ENCODE measurements at regions not wholly inside any gene's neighbourhood (a gene's known extent, or its start where the extent isn't known, plus 50 kb on each side); places are given as distances from the start of the nearest gene placed in this dataset.

DNA sequence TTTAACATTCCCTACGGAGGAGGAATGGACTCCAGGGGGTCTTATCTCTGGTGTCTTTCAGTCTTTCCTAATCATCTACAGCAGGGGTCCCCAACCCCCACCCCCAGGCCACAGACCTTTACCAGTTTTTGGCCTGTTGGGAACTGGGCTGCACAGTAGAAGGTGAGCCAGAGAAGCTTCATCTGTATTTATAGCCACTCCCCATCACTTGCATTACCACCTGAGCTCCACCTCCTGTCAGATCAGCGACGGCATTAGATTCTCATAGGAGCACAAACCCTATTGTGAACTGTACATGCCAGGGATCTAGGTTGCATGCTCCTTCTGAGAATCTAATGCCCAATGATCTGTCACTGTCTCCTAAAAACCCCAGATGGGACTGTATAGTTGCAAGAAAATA, 120.0 kb upstream of the TMTC4 start:
- no peak overlapping the region for H3K9ac ChIP-seq (ENCODE audit: insufficient read depth in 1 of 2, low read depth in 2 of 2, low read length in 2 of 2)
- no peak overlapping the region for H3K4me2 ChIP-seq (ENCODE audit: insufficient read depth, low read length)
- H3K9me3 ChIP-seq (replicated peaks; ENCODE audit: control insufficient read depth, insufficient read depth, low read depth, low read length) = 0 out of 2 replicates have a peak, but pooled peaks cover 2% of the 10 kb centered on the region
- no TSS peak for BruUV-seq (replicated peaks)
- POLR2A ChIA-PET = no interaction called here
- no peaks in the 10 kb centered on the region for H3K4me1 ChIP-seq (replicated peaks in 1 of 2; ENCODE audit: control insufficient read depth in 2 of 2, insufficient read depth in 2 of 2, low read length in 2 of 2)
- no peak for FAIRE-seq
- H3K27me3 ChIP-seq (ENCODE audit: control insufficient read depth in 2 of 2, insufficient read depth in 2 of 2, low read length in 2 of 2) = no peaks in the 10 kb centered on the region
- TF ChIP-seq STAT5A (IDR thresholded peaks at IDR 0.05; ENCODE audit: borderline replicate concordance, low read length) = no peak
- TF ChIP-seq ZNF766 (CRISPR knock-in tag; conservative IDR thresholded peaks at IDR 0.05) = no peak
- TF ChIP-seq, protein P1, sequence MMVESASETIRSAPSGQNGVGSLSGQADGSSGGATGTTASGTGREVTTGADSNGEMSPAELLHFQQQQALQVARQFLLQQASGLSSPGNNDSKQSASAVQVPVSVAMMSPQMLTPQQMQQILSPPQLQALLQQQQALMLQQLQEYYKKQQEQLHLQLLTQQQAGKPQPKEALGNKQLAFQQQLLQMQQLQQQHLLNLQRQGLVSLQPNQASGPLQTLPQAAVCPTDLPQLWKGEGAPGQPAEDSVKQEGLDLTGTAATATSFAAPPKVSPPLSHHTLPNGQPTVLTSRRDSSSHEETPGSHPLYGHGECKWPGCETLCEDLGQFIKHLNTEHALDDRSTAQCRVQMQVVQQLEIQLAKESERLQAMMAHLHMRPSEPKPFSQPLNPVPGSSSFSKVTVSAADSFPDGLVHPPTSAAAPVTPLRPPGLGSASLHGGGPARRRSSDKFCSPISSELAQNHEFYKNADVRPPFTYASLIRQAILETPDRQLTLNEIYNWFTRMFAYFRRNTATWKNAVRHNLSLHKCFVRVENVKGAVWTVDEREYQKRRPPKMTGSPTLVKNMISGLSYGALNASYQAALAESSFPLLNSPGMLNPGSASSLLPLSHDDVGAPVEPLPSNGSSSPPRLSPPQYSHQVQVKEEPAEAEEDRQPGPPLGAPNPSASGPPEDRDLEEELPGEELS (CRISPR knock-in tag; IDR thresholded peaks at IDR 0.05; ENCODE audit: borderline replicate concordance) = no peak
- TF ChIP-seq, protein P2, sequence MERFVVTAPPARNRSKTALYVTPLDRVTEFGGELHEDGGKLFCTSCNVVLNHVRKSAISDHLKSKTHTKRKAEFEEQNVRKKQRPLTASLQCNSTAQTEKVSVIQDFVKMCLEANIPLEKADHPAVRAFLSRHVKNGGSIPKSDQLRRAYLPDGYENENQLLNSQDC (CRISPR knock-in tag; IDR thresholded peaks at IDR 0.05) = no peak
- no peak for TF ChIP-seq DMBX1 (CRISPR knock-in tag; IDR thresholded peaks at IDR 0.05; ENCODE audit: borderline replicate concordance)
- TF ChIP-seq NFRKB (IDR thresholded peaks at IDR 0.05; ENCODE audit: low read depth) = no peak
- TF ChIP-seq BRD4 (IDR thresholded peaks at IDR 0.05) = no peak
- TF ChIP-seq ZNF583 (CRISPR knock-in tag; IDR thresholded peaks at IDR 0.05) = no peak
- no peak for TF ChIP-seq SMARCA5 (IDR thresholded peaks at IDR 0.05)
- H3K79me2 ChIP-seq (ENCODE audit: control insufficient read depth, insufficient read depth, low read length) = no peaks in the 10 kb centered on the region
- H3K9me1 ChIP-seq (ENCODE audit: control insufficient read depth, insufficient read depth, low read length) = no peaks in the 10 kb centered on the region
- CTCF ChIA-PET (ENCODE audit: low intra/inter-chr PET ratio) = no interaction called here
- DNase-seq (ENCODE audit: extremely low read depth in 1 of 4, low spot score in 3 of 4) = no peak
- ATAC-seq = no peak
- intact Hi-C loops (cut with micrococcal nuclease) = no loop called here
- H3K27ac ChIP-seq (ENCODE audit: extremely low read depth, low read depth, low read length) = no peak overlapping the region
- no peak overlapping the region for H3K4me3 ChIP-seq
- H2AFZ ChIP-seq (ENCODE audit: low read depth, low read length) = no peak overlapping the region
- WGBS (ENCODE audit: insufficient coverage, low coverage, missing lambda C conversion rate) = 0% methylated on average over 2 of the region's 3 CpGs
- H4K20me1 ChIP-seq (replicated peaks; ENCODE audit: control insufficient read depth, insufficient read depth, low read length) = no peaks in the 10 kb centered on the region
- in situ Hi-C loops (cut with MboI) = no loop called here
- H3K36me3 ChIP-seq (ENCODE audit: control insufficient read depth, insufficient read depth, low read length) = no peaks in the 10 kb centered on the region
